B cell (primary cell): ENCODE measurements at regions not wholly inside any gene's neighbourhood (a gene's known extent, or its start where the extent isn't known, plus 50 kb on each side); places are given as distances from the start of the nearest gene placed in this dataset.

Experiments used
- ATAC-seq: fragments of 200-7000 bp; cut with Tn5 transposase; one replicate; pipeline ENCODE4 v1.10.0; 2021; ENCODE audit warnings: low read depth, mild to moderate bottlenecking, moderate number of reproducible peaks, moderate library complexity
- CTCF ChIA-PET: fragments of 350-600 bp; sonication (Branson Sonifier 250); formaldehyde crosslinking; loops from one replicate; lab custom pipeline; 2021; ENCODE audit warnings: antibody characterized with exemption, inconsistent platforms; lab: Charles Lee
- POLR2A ChIA-PET: fragments of 350-600 bp; sonication (Branson Sonifier 250); formaldehyde crosslinking; loops from one replicate; lab custom pipeline; 2021; ENCODE audit warnings: antibody characterized with exemption; lab: Charles Lee
- DNase-seq: peaks from one replicate; pipeline ENCODE4 v3.0.0; 2013
- H2AFZ ChIP-seq: 2 replicates; pipeline ENCODE4 v1.6.1; 2012; ENCODE audit warnings: mild to moderate bottlenecking, low read depth, low read length; ENCODE audit not compliant: insufficient read depth, poor library complexity, severe bottlenecking
- H3K27ac ChIP-seq, 2 donors: 1 replicate in 1 of 2; 2 replicates in 1 of 2; pipeline ENCODE4 v1.5.1; 2012 to 2013; ENCODE audit warnings: low read length in 2 of 2, mild to moderate bottlenecking in 2 of 2, moderate library complexity in 1 of 2
- H3K27me3 ChIP-seq, 4 experiments: fragments of 200-600 bp in 1 of 4; sonication (generic) in 1 of 4; replicated peaks in 1 of 4; 1 replicate in 2 of 4; 2 replicates in 2 of 4; pipeline versions ENCODE4 v1.6.1 to v1.7.0; 2013 to 2016; ENCODE audit warnings: low read length in 3 of 4, mild to moderate bottlenecking in 2 of 4, mixed read lengths in 1 of 4, moderate library complexity in 1 of 4; ENCODE audit not compliant: insufficient read depth in 4 of 4, control insufficient read depth in 3 of 4; ENCODE audit errors: control extremely low read depth in 1 of 4
- H3K36me3 ChIP-seq, 2 experiments: replicated peaks in 1 of 2; 1 replicate in 1 of 2; 2 replicates in 1 of 2; pipeline versions ENCODE4 v1.6.1 to v1.7.1; 2013; ENCODE audit warnings: low read length in 1 of 2; ENCODE audit not compliant: insufficient read depth in 2 of 2, control insufficient read depth in 1 of 2; ENCODE audit errors: control extremely low read depth in 1 of 2, extremely low read depth in 1 of 2
- H3K4me1 ChIP-seq, 2 donors: fragments of 200-600 bp in 1 of 2; sonication (generic) in 1 of 2; 1 replicate in 1 of 2; 2 replicates in 1 of 2; pipeline versions ENCODE4 v1.5.1 to v1.6.1; 2013 to 2017; ENCODE audit warnings: low read length in 2 of 2; ENCODE audit not compliant: control insufficient read depth in 2 of 2, insufficient read depth in 2 of 2
- H3K4me2 ChIP-seq: replicated peaks from 2 replicates; pipeline ENCODE3; 2012; ENCODE audit warnings: mild to moderate bottlenecking, low read depth, low read length; ENCODE audit not compliant: poor library complexity, severe bottlenecking
- H3K4me3 ChIP-seq, 5 experiments: fragments of 200-600 bp in 1 of 5; sonication (generic) in 1 of 5; 1 replicate in 3 of 5; 2 replicates in 2 of 5; pipeline versions ENCODE4 v1.5.1 to v1.7.0; 2011 to 2016; ENCODE audit warnings: low read length in 4 of 5, mild to moderate bottlenecking in 4 of 5, low read depth in 2 of 5, control low read depth in 1 of 5, moderate library complexity in 1 of 5; ENCODE audit not compliant: insufficient read depth in 1 of 5; ENCODE audit errors: control extremely low read depth in 1 of 5, extremely low read depth in 1 of 5
- H3K79me2 ChIP-seq: fragments of 200-600 bp; sonication (generic); one replicate; pipeline ENCODE4 v1.6.0; 2016; ENCODE audit warnings: low read length; ENCODE audit not compliant: control insufficient read depth, insufficient read depth
- H3K9ac ChIP-seq: fragments of 200-600 bp; sonication (generic); 2 replicates; pipeline ENCODE4 v1.6.1; 2017; ENCODE audit warnings: mild to moderate bottlenecking, low read length, moderate library complexity
- H3K9me3 ChIP-seq, 3 donors: one replicate each; pipeline versions ENCODE4 v1.6.1 to v1.7.1; 2013; ENCODE audit warnings: low read length in 2 of 3; ENCODE audit not compliant: control insufficient read depth in 2 of 3, insufficient read depth in 1 of 3; ENCODE audit errors: control extremely low read depth in 1 of 3
- H4K20me1 ChIP-seq: 2 replicates; pipeline ENCODE4 v1.6.0; 2012; ENCODE audit warnings: mild to moderate bottlenecking, low read length; ENCODE audit not compliant: insufficient read depth, control insufficient read depth, poor library complexity, severe bottlenecking
- H3K27ac Mint-ChIP-seq: one replicate; pipeline ENCODE4 v1.8.0; 2021; ENCODE audit warnings: mixed read lengths
- H3K27me3 Mint-ChIP-seq: one replicate; pipeline ENCODE4 v1.8.0; 2021; ENCODE audit warnings: mixed read lengths
- H3K4me1 Mint-ChIP-seq: one replicate; pipeline ENCODE4 v1.8.0; 2021; ENCODE audit warnings: mixed read lengths
- H3K4me3 Mint-ChIP-seq: one replicate; pipeline ENCODE4 v1.8.0; 2021; ENCODE audit warnings: mixed read lengths
- H3K9me3 Mint-ChIP-seq: one replicate; pipeline ENCODE4 v1.8.0; 2022; ENCODE audit warnings: mixed read lengths; ENCODE audit not compliant: insufficient read depth
- EZH2 ChIP-seq: IDR thresholded peaks from 2 replicates; pipeline ENCODE4 v1.6.1; 2012; ENCODE audit warnings: borderline replicate concordance, low read depth, mild to moderate bottlenecking, moderate library complexity, low read length; ENCODE audit not compliant: insufficient read depth, poor library complexity, severe bottlenecking
- WGBS: methylation state at CpG from one replicate; pipeline ENCODE4 v1.1.5; 2013; ENCODE audit warnings: missing lambda C conversion rate; ENCODE audit not compliant: insufficient coverage; 5-methylcytosine and 5-hydroxymethylcytosine counted together
- intact Hi-C: fragments of 100-400 bp; cut with micrococcal nuclease; formaldehyde crosslinking; loops from one replicate; pipeline ENCODE4 v1.10.0; 2022
- TF ChIP-seq, protein P1 (sequence below): fragments of 200-600 bp; IDR thresholded peaks from one replicate; pipeline ENCODE4 v1.8.0; 2022; ENCODE audit warnings: antibody characterized with exemption, mild to moderate bottlenecking

- Histone ChIP-seq H2AFZ (no peak overlapping the region), H3K27ac (no peak overlapping the region), H3K9me3 (peaks cover 0 to 5% (median 3%) of the 10 kb centered on the region in 3 donors), H3K79me2 (no peaks in the 10 kb centered on the region), H3K4me1 (peaks cover 0 to 4% of the 10 kb centered on the region in 2 donors), H4K20me1 (no peaks in the 10 kb centered on the region), H3K9ac (no peak overlapping the region), H3K36me3 (no peaks in the 10 kb centered on the region), H3K27me3 (no peaks in the 10 kb centered on the region), H3K4me2 (no peak overlapping the region), H3K4me3 (no peak overlapping the region)
- Mint-ChIP-seq H3K4me1 (peaks cover 8% of the 10 kb centered on the region), H3K27ac (peak overlapping the region; percentile 17), H3K4me3 (no peak overlapping the region), H3K9me3 (no peaks in the 10 kb centered on the region), H3K27me3 (peaks cover 4% of the 10 kb centered on the region)
- WGBS = 100% methylated on average over 3 of the region's 7 CpGs
- no peak for TF ChIP-seq EZH2
- TF ChIP-seq, protein P1, sequence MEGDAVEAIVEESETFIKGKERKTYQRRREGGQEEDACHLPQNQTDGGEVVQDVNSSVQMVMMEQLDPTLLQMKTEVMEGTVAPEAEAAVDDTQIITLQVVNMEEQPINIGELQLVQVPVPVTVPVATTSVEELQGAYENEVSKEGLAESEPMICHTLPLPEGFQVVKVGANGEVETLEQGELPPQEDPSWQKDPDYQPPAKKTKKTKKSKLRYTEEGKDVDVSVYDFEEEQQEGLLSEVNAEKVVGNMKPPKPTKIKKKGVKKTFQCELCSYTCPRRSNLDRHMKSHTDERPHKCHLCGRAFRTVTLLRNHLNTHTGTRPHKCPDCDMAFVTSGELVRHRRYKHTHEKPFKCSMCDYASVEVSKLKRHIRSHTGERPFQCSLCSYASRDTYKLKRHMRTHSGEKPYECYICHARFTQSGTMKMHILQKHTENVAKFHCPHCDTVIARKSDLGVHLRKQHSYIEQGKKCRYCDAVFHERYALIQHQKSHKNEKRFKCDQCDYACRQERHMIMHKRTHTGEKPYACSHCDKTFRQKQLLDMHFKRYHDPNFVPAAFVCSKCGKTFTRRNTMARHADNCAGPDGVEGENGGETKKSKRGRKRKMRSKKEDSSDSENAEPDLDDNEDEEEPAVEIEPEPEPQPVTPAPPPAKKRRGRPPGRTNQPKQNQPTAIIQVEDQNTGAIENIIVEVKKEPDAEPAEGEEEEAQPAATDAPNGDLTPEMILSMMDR = no peak
- intact Hi-C loops = no loop called here
- CTCF ChIA-PET = no interaction called here
- ATAC-seq (no peak), DNase-seq (no peak)
- POLR2A ChIA-PET = no interaction called here
Measured at GRCh38 chr4:10810411-10810810, 125.8 kb upstream of the CLNK start.

DNA sequence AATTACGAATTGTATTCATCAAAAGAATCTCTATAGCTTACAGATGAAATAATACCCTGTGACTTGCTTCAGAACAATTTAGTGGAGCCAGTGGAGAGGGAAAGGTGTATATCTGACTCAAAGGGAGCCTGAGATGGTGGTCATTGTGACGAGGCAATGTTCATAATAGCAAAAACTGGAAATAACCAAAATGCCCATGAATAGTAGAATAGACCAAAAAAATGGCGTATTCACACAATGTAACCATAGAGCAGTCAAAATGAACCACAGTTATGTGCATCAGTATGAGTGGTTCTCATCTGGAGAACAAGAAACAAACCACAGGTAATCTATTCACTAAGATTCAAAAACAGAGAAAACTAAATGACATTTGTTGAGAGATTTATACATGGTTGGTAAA lies 125.3 kb upstream of the CLNK start:
- no peak overlapping the region for H3K9ac ChIP-seq
- H3K9me3 ChIP-seq = peaks cover 0 to 5% (median 3%) of the 10 kb centered on the region in 3 donors
- no CpG with 5 or more reads among the region's 3 CpGs for WGBS
- TF ChIP-seq, protein P1 = no peak
- TF ChIP-seq EZH2 = no peak
- no peak overlapping the region for H3K4me3 ChIP-seq
- H3K4me1 Mint-ChIP-seq = peaks cover 9% of the 10 kb centered on the region
- no peaks in the 10 kb centered on the region for H3K27me3 ChIP-seq
- ChIA-PET POLR2A (no interaction called here), CTCF (no interaction called here)
- no peak overlapping the region for H3K27ac Mint-ChIP-seq
- intact Hi-C loops = no loop called here
- no peak overlapping the region for H3K4me3 Mint-ChIP-seq
- H4K20me1 ChIP-seq = no peaks in the 10 kb centered on the region
- H3K4me1 ChIP-seq = peaks cover 0 to 4% of the 10 kb centered on the region in 2 donors
- H3K27ac ChIP-seq = no peak overlapping the region
- H3K27me3 Mint-ChIP-seq = peaks cover 4% of the 10 kb centered on the region
- no peaks in the 10 kb centered on the region for H3K79me2 ChIP-seq
- H3K4me2 ChIP-seq = no peak overlapping the region
- no peak overlapping the region for H2AFZ ChIP-seq
- no peaks in the 10 kb centered on the region for H3K9me3 Mint-ChIP-seq
- DNase-seq (no peak), ATAC-seq (no peak)
- no peaks in the 10 kb centered on the region for H3K36me3 ChIP-seq
